DOHH2 (cell line): ENCODE measurements at regions not wholly inside any gene's neighbourhood (a gene's known extent, or its start where the extent isn't known, plus 50 kb on each side); places are given as distances from the start of the nearest gene placed in this dataset.

Source experiments
- CTCF ChIP-seq: fragments of 200-600 bp; sonication (generic); IDR thresholded peaks from one replicate; pipeline ENCODE4 v1.5.1; 2014; ENCODE audit warnings: antibody characterized with exemption, mild to moderate bottlenecking, low read depth, low read length; ENCODE audit not compliant: poor library complexity, severe bottlenecking
- EZH2phosphoT487 ChIP-seq: fragments of 200-600 bp; sonication (generic); IDR thresholded peaks from 2 replicates; pipeline ENCODE4 v1.6.1; 2017; ENCODE audit warnings: borderline replicate concordance, mild to moderate bottlenecking, antibody characterized with exemption, low read length, moderate library complexity, mixed read lengths

DNA sequence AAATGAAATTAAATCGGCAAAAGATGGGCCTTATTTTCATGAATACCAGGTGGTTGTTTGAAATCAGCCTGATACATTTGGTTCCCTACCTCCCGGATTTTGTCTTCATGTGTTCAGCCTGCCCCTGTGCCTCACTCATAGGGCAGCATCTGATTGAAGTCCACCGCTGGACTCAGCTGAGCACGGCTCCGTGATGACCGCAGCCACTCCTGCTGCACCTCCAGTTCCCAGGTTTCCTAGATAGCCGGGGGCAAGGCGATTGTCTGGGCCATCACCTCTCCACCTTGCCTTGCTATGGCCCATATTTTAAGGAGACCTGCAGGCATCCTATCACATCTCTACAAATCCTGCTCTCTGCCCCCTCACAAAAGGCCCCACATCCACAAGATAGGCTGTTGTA lies 563.8 kb downstream of the NUF2 start:
- TF ChIP-seq CTCF, result no peak
- TF ChIP-seq EZH2phosphoT487, result no peak
